Esophagus muscularis mucosa (tissue), 4 donors: ENCODE measurements at regions not wholly inside any gene's neighbourhood (a gene's known extent, or its start where the extent isn't known, plus 50 kb on each side); places are given as distances from the start of the nearest gene placed in this dataset.
A peak's percentile ranks its signal among the peaks of the same experiment; 100 is the strongest.

ENCODE experiments used
- DNase-seq: peaks from one replicate; pipeline ENCODE4 v3.0.0-alpha.2; 2017; ENCODE audit errors: extremely low spot score
- H3K27ac ChIP-seq, 4 donors: fragments of 200-600 bp; sonication (generic); replicated peaks in 1 of 4; 1 replicate in 3 of 4; 2 replicates in 1 of 4; pipeline ENCODE4 v1.5.1; 2016 to 2019; ENCODE audit warnings: mild to moderate bottlenecking in 1 of 4
- H3K27me3 ChIP-seq, 4 donors: fragments of 200-600 bp; sonication (generic); one replicate each; pipeline versions ENCODE4 v1.5.1 to v1.6.0; 2016 to 2019
- H3K36me3 ChIP-seq, 4 donors: fragments of 200-600 bp; sonication (generic); one replicate each; pipeline ENCODE4 v1.5.1; 2016 to 2019
- H3K4me1 ChIP-seq, 4 donors: fragments of 200-600 bp; sonication (generic); one replicate each; pipeline ENCODE4 v1.5.1; 2016 to 2019
- H3K4me3 ChIP-seq, 4 donors: fragments of 200-600 bp; sonication (generic); 1 replicate in 2 of 4; 2 replicates in 2 of 4; pipeline ENCODE4 v1.5.1; 2016 to 2019; ENCODE audit warnings: mild to moderate bottlenecking in 4 of 4, moderate library complexity in 1 of 4
- H3K9me3 ChIP-seq, 4 donors: fragments of 200-600 bp; sonication (generic); 1 replicate in 3 of 4; 2 replicates in 1 of 4; pipeline ENCODE4 v1.5.1; 2016 to 2019
- EP300 ChIP-seq: sonication (generic); formaldehyde crosslinking; IDR thresholded peaks from one replicate; pipeline ENCODE4 v1.6.1; 2017; ENCODE audit warnings: antibody characterized with exemption
- POLR2A ChIP-seq: fragments of 450-650 bp; IDR thresholded peaks from one replicate; pipeline ENCODE4 v1.6.1; 2017; ENCODE audit warnings: antibody characterized with exemption, moderate library complexity, mild to moderate bottlenecking, low read depth
- POLR2AphosphoS5 ChIP-seq, 2 donors: sonication (generic); formaldehyde crosslinking; IDR thresholded peaks; one replicate each; pipeline ENCODE4 v1.6.1; 2017; ENCODE audit warnings: antibody characterized with exemption in 2 of 2
- WGBS: methylation state at CpG from one replicate; pipeline ENCODE4 v1.1.5; 2018; 5-methylcytosine and 5-hydroxymethylcytosine counted together
- intact Hi-C: fragments of 100-400 bp; cut with DNase I; formaldehyde crosslinking; loops from one replicate; pipeline ENCODE4 v1.15.1; 2023
- TF ChIP-seq, protein P1 (sequence below), 3 experiments: fragments of 200-600 bp in 2 of 3; fragments of 450-650 bp in 1 of 3; sonication (generic) in 2 of 3; IDR thresholded peaks; one replicate each; pipeline ENCODE4 v1.5.1; 2017 to 2019; ENCODE audit warnings: antibody characterized with exemption in 3 of 3, mild to moderate bottlenecking in 2 of 3, moderate library complexity in 1 of 3

- DNase-seq, result no peak
- no peak overlapping the region for H3K4me3 ChIP-seq
- H3K36me3 ChIP-seq, result no peaks in the 10 kb centered on the region
- no peak for TF ChIP-seq EP300
- TF ChIP-seq, protein P1, sequence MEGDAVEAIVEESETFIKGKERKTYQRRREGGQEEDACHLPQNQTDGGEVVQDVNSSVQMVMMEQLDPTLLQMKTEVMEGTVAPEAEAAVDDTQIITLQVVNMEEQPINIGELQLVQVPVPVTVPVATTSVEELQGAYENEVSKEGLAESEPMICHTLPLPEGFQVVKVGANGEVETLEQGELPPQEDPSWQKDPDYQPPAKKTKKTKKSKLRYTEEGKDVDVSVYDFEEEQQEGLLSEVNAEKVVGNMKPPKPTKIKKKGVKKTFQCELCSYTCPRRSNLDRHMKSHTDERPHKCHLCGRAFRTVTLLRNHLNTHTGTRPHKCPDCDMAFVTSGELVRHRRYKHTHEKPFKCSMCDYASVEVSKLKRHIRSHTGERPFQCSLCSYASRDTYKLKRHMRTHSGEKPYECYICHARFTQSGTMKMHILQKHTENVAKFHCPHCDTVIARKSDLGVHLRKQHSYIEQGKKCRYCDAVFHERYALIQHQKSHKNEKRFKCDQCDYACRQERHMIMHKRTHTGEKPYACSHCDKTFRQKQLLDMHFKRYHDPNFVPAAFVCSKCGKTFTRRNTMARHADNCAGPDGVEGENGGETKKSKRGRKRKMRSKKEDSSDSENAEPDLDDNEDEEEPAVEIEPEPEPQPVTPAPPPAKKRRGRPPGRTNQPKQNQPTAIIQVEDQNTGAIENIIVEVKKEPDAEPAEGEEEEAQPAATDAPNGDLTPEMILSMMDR (IDR thresholded peaks at IDR 0.05), result no peak
- no peaks in the 10 kb centered on the region for H3K27me3 ChIP-seq
- peak overlapping the region in 1 of 4 donors; percentile 17 for H3K27ac ChIP-seq
- H3K9me3 ChIP-seq, result no peaks in the 10 kb centered on the region
- 86% methylated on average over 4 of the region's 4 CpGs for WGBS
- H3K4me1 ChIP-seq, result no peaks in the 10 kb centered on the region
- intact Hi-C loops, result no loop called here
Observed at GRCh38 chr10:4373098-4373497, 452.9 kb upstream of the AKR1E2 start.

GRCh38 chr10:4372601-4373000 is 453.4 kb upstream of the AKR1E2 start:
- 55% methylated on average over 6 of the region's 6 CpGs for WGBS
- intact Hi-C loops, result no loop called here
- no peak for DNase-seq
- Histone ChIP-seq H3K4me3 (no peak overlapping the region), H3K4me1 (no peaks in the 10 kb centered on the region), H3K27me3 (no peaks in the 10 kb centered on the region), H3K36me3 (no peaks in the 10 kb centered on the region), H3K27ac (peak overlapping the region in 1 of 4 donors; percentile 19), H3K9me3 (no peaks in the 10 kb centered on the region)
- TF ChIP-seq POLR2AphosphoS5 (IDR thresholded peaks at IDR 0.05), result peak; percentile 63 to 70
- TF ChIP-seq, protein P1 (IDR thresholded peaks at IDR 0.05), result no peak

DNA sequence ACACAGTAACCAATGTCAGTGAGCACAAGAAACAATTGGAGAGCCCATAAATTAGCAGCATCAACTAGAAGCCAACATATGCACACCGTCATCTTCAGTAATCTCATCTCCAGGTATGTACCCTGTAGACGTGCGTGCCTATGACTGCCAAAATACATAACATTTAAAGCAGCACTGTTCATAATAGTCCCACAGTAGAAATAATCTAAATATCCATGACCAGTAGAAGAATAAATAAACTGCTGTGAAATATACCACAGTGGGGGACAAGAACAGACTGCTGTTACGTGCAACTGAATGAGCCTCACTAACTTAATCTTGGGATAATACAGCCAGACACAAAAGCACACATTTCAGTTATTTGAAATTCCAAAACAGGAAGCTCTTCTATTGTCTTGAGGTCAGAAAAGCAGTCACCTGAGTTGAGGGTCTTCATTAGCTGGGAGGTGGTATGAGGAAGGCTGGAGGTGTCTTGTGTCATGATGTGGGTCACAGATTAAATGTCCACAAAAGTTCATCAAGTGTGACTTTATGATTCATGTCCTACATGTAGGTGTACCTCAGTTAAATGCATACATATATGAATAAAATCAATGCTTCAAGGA is 454.2 kb upstream of the AKR1E2 start:
- no peaks in the 10 kb centered on the region for H3K36me3 ChIP-seq
- 84% methylated on average over 4 of the region's 4 CpGs for WGBS

DNA sequence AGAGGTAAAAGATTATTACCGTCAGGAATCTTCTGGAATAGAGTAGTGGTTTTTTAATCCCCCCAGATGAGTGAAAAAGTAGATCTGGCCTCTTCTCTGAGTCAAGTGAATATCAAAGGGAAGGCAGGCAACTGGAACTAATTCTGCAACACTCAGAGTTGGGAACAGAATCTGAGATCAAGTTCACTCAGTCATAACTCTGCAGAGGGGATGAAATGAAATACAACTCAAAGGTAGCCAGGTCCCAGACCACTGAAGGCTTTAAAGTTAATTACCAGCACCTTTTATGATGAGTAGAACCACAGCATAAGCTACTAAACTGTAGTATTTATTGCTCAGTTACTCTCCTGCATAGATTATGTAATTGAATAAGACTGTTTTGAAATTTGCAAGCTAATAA is 455.6 kb upstream of the AKR1E2 start:
- DNase-seq, result no peak
- intact Hi-C loops, result no loop called here
- 60% methylated on average over 1 of the region's 1 CpG for WGBS
- Histone ChIP-seq H3K36me3 (no peaks in the 10 kb centered on the region), H3K4me3 (no peak overlapping the region), H3K27me3 (no peaks in the 10 kb centered on the region), H3K27ac (no peak overlapping the region), H3K9me3 (no peaks in the 10 kb centered on the region), H3K4me1 (no peaks in the 10 kb centered on the region)
- TF ChIP-seq POLR2A (no peak), POLR2AphosphoS5 (IDR thresholded peaks at IDR 0.05) (no peak), EP300 (no peak)
- TF ChIP-seq, protein P1 (IDR thresholded peaks at IDR 0.05), result no peak

More for the DNA sequence above, 454.2 kb upstream of the AKR1E2 start:
- intact Hi-C loops, result no loop called here
- TF ChIP-seq, protein P1 (IDR thresholded peaks at IDR 0.05), result no peak
- TF ChIP-seq EP300, result no peak
- no peak for DNase-seq
- Histone ChIP-seq H3K27ac (peak overlapping the region in 1 of 4 donors; percentile 0), H3K4me3 (no peak overlapping the region), H3K4me1 (no peaks in the 10 kb centered on the region), H3K27me3 (no peaks in the 10 kb centered on the region), H3K9me3 (no peaks in the 10 kb centered on the region)

DNA sequence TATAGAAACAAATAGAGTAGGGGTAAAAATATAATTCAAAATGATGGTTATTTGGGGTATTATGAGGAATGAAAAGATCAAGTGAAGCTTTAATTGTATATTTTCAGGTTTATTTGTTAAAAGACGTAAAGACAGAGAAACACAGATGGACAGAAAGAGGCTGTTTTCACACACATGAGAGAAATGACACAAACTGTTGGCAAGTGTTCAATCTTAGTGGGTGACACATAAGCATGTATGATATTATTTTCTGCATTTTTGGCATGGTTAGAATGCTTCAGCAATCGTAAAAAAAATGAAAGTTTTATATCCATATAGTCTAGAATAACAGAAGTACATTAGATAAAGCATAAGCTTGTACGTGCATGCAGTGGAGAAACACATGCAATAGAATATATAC is 464.4 kb upstream of the AKR1E2 start:
- no peak for TF ChIP-seq EP300
- TF ChIP-seq, protein P1 (IDR thresholded peaks at IDR 0.05), result no peak
- no peak for TF ChIP-seq POLR2A
- no peak for TF ChIP-seq POLR2AphosphoS5 (IDR thresholded peaks at IDR 0.05)
- DNase-seq, result no peak
- Histone ChIP-seq H3K9me3 (no peaks in the 10 kb centered on the region), H3K27ac (no peak overlapping the region), H3K4me1 (no peaks in the 10 kb centered on the region), H3K4me3 (no peak overlapping the region), H3K36me3 (no peaks in the 10 kb centered on the region), H3K27me3 (no peaks in the 10 kb centered on the region)
- intact Hi-C loops, result no loop called here
- 83% methylated on average over 3 of the region's 3 CpGs for WGBS
